HT1080 (cell line): ENCODE measurements at regions not wholly inside any gene's neighbourhood (a gene's known extent, or its start where the extent isn't known, plus 50 kb on each side); places are given as distances from the start of the nearest gene placed in this dataset.
"Not testable (repeated sequence)": the region's sequence is repeated elsewhere in the genome, so short reads cannot be mapped to it uniquely, and the experiment has no call there.

Source experiments
- DNase-seq: peaks from one replicate; pipeline ENCODE4 v3.0.0-alpha.2; 2015; ENCODE audit warnings: low read depth

DNA sequence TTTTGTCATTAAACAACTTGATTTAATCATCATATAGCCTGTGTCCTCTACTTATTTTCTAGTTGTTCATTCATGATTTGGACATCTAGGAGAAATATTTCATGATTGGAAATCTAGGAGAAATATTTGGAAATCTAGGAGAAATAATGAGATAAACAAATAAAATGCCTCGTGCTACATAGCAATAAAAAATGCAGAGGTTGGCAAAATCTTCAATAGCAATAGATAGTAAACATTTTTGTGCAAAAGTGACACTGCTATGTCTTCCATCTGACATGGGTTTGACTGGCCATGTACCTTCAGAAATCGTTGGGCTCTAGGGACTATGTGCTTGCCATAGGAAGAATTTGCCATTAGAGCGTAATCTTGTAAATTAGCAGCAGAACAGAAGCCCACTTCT lies 1304.5 kb upstream of the ZEB2 start:
- DNase-seq, result no peak

DNA sequence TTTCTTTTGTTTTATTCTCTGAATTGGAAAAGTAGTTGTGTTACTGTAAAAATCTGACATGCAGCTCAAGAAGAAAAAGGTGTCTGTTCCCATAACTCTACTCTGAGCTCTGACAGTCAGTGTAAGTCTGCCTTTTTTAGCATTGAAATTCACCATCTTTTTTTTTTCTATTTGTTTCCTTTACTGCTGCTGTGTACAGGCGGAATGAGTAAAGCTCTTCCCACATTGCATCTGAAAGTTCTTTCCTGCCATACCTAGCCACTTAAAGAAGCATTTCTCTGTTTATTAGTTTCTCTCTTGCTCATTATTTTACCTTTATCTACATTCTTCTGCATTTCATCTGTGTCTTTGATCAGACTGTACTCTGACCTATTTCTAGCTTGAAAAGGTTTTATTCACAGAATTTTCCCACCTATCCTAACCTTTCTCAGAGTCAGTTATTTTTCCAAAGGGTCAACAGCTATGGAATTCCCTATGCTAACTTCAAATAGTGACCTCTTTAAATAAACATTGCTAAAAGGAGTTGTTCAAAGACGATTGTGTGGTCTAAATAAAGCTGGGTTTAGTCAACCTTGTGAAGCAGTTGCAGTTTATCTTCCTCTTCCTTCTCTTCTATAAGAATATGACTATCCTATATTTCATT lies 1303.1 kb upstream of the ZEB2 start:
- DNase-seq, result no peak

DNA sequence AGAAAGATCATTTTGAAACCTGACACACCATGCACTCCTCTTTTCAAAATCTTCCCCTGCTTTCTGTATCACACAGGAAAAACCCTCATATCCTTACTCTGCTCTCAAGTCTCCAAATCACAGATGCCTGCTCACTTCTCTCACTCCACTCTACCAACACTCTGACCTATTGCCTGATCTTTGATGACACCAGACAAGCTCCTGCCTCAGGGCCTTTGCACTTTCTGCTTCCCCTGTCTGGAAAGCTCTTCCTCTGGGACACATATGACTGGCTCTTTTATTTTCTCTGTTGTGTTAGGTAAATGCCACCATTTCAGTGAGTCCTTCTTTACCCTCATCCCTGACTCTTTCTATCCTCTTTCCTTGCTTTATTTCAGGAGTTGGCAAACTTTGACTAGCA lies 1300.7 kb upstream of the ZEB2 start:
- DNase-seq, result no peak

DNA sequence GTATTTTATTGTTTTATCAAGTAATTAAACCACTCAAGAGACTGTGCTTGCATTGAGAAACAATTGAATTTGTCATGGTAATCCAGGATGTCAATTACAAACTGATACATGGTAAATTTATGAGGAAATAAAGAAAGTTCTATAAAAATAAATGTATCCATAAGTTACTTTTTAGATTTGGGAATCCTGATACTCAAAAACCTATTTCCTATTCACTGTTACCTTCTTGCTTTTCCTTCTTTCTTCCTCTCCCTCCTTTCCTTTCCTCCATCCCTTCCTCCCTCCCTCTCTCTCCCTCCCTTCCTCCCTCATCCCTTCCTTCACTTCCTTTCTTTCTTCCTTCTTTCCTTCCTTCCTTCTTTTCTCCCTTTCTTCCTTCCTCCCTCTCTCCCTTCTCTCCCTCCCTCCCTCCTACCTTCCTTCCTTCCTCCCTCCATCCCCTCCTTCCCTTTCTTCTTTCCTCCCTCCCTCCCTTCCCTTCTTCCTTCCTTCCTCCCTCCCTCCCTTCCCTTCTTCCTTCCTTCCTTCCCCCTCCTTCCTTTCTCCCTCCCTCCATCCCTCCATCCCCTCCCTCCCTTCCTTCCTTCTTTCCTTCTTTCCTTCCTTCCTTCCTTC lies 1299.1 kb upstream of the ZEB2 start:
- no peak for DNase-seq

DNA sequence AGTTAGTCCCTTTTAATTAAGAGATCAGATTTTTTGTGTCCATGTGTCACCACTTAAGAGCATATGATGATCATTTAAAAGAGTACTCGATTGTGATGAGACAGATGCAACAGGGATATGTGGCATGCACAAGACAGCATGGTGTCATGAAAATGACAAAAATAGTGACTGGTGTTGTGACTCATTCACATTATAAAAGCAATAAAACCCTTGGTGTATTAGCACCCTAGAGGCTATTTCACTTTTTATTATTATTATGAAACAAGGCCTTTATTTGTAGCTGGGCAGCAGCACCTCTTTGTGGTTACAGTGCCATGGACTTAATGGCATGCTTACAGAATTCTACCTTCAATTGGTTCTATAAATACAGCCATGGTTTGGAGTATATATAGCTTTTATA lies 1296.0 kb upstream of the ZEB2 start:
- DNase-seq, result peak; percentile 10

DNA sequence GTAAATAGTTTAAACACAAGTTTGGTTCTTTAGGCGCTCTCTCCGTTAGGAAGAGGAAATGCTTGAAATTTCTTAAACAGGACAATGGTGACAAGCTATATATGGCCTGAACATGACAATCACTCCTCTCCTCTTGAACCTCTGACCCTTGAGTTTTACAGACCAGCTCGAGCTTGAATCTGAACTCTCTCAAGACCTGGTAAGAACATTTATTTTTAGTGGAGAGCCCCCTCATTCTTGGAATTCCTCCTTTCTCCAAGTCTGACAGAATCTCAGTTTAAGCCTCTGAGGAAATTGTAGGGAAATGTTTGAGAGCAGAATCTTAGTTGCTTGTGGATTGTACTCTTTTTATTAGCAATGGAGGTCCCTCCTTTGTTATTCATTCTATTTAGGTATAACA lies 1293.6 kb upstream of the ZEB2 start:
- no peak for DNase-seq

DNA sequence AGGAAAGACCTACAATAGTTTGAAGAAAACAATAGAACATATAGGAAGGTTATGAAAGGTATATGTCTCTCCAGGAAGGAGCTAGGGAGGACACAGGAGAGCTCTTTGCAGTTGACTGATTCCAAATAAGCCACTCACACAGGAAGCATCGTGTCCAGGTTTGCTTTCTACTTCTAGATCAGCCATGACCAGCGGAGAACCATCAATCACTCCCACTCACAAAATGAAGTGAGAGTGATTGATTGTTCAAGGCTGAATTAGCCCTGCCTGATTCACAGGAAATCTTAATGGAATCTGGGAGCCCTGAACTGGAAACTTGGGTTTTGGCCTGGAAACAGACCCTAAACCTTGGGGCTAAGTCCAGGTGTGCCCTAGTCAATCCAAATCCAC lies 1292.2 kb upstream of the ZEB2 start:
- no peak for DNase-seq

DNA sequence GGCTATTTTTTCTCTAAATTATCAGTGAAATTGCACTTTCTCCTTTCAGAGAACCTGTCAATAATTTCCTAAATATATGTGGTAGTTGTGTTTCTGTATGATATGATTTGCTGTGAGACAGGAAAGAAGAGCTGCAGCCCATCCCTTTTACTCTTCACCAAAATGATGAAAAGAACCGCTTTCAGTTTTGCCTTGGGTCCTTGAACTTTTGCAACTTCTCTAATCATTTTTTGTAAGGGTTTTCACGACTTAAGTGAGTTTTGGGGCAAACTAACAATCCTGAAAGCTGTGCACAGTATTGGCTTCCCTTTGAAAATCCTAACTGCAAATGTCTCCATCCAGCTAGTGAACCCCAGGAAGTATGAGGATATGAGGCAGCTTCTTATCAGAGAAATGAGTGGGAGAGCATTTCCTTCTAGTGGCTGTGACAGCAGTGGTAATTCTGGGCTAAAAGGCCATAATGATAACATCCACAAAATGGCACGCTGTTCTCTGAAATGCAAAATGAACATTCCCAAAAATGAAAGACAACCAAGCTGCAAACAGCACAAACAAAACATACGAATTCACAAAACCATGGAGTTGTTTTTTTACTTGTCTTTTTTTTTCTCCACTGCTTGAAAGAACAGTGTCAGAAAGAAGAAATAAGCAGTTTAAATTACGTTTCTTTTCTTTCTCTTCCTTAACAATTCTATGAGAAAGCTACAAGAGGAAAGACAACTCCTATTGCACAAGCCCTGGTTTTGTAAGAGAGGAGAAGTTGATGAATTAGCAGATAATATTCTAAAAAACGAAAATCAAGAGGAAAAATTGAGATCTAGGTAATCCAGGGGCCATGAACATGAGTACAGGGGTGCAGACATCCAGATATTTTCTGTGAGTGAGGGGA lies 1291.6 kb upstream of the ZEB2 start:
- no peak for DNase-seq

DNA sequence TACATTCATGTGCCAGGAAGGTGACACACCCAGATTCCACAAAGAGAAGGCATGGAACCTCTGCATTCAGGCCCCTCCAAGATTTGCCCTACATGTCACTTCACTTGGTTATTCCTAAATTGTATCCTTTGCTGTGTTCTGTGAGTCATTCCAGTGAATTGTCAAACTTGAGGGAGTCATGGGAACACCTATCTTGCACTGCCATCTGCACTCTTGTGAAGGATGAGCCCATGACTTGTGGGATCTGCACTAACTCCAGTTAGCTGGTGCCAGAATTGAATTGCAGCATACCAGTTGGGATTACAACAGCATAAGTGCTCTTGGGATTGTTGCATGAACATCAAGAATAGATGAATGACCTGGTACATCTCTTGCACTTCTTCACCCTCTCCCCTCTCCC lies 1288.0 kb upstream of the ZEB2 start:
- DNase-seq, result peak; percentile 44

DNA sequence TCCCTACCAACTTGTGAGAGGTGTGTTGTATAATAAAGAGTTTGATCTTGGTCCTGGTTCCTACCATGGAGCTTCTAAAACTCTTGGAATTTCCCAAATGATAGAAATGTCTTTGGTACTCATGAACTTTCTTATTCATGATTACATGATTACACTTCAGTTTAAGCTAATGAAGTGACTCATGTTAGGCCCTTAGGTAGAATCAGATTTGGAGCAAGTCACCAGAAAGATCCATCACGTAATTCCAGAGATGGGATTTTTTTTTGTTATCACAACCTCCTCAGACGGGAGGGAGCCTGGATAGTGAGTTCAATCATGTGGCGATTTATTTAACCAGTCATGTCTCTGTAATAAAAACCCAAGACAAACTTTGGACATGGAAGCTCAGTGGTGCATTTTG lies 1287.6 kb upstream of the ZEB2 start:
- DNase-seq, result no peak

DNA sequence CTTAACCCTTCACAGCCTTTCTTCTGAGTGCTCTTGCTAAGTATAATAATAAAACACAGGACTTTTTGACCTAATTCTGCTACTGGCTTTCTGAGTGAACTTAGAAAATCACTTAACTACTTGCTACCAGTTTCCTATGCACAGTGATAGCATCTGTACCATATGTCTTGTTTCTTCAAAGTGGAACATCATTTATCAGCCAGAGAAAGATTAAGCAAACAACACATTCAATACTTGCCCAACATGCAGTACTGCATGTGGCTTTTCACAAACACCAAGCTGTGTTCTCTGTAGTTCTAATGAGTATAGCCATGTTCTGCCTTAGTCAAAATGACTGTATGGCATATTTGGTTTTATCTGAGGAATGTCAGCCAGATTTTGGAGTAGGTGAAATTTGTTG lies 1286.6 kb upstream of the ZEB2 start:
- no peak for DNase-seq

DNA sequence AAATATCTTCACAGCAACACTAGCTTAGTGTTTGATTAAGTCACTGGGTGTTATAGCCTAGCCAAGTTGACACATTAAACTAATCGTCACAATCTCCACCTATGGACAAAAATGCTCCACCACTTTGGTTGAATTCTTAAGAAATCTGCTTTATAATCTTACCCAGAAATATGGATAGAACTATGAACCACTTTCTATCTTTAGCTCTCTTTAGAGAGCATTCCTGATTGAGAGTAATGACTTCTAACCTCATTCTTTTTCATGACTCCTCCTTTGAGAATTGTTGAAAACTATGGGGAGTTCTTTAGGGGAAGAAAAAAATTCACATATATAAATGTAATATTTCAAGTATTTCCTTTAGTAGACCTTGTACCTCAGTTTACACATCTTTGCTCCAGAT lies 1282.2 kb upstream of the ZEB2 start:
- DNase-seq, result no peak

DNA sequence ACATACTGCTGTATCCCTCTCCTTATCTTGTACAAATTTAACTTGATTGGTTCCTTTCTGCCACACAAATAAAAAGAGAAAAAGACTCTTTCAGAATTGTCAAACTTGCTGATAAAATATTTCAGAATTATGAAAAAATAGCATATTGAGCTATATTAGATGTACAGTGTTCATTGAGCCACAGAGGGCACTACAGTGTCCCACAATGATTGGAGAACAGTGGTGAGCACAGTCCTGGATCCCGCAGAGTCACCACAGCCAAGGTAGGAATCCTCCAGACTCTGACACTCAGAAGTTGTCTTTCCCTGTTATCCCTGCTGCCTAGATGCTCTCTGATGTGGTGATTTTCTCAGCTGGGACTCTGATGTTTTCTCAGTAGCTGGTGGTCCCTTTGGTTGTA lies 1281.3 kb upstream of the ZEB2 start:
- no peak for DNase-seq

DNA sequence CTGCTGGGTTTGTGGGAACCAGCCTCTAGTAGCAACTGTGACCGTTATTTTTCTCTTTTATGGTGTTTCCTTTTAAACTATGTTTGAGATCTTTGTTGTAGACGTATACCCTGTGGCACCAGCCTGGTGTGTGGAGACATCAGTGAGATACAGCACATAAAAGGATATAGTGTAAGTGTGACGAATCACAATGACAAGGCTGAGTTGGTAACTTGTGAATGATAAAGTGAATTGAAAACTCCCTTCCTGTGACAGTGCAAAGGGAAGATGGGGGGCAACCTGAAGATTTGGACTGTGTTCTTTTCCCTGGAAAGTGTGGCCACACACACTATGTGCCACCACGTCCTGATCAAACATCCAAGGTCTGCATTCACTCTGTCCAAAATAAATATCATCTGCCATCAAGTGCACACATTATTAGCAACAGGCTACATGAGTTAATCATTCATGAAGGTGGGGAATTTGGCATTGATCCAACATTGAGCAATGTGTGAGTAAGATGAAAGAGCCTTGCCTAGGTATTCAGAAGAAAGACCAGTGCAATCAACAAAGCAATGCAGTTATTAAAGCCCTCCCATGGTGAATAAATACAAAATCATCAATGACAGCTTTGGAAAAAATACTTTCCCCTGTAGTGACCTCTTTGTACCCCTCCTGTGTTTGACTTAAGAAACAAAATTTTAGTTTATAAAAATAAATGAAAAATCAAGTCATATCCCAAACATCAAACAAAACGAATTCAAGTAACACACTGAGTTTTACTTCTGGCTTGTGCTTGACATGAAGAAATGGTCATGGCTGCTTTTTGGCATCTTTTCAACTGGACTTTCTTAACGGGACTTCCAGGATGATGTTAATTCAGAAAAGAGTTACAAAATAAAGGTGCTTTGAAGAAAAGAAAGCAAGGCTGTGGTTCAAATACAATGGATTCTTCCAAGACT lies 1280.5 kb upstream of the ZEB2 start:
- DNase-seq, result peak; percentile 25

DNA sequence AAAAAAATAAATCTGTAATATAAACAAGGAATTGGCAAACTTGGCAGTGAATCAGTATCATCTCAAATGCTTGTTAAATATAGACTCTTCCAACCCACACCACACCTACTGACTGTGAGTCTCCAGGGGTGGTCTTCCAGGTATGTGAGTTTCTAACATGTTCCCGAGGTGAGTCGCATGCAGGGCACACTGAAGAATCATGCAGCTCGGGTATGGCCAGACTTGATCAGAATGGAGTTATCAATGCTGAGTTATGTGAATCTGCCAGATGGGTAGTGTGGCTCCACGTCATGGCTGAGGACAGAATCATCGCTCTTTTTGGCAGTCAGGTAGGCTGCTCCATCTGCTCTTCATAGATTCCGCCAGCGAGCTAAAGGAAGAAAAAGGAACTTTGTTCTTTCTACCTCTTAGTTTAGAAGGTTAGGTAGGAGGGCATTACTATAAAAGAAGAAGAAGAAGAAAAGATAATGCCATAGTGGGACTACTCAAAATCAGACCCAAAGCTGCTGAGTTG lies 1279.7 kb upstream of the ZEB2 start:
- no peak for DNase-seq

DNA sequence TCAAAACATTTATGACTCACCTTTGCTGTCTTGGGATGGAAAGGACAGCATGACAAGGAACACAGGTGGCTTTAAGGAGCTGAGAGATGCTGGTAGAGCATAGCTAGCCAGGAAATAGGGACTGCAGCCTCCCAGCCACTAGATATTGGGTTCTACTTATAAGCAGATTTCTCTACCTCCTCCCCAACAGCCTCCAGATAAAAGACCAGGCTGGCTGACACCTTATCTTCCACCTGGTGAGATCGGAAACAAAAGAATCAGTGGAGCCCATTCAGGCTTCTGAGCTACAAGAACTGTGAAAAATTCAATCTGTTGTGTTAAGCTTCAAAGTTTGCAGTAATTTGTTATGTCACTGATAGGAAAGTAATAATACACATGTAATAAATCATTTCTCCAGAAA lies 1278.5 kb upstream of the ZEB2 start:
- DNase-seq, result no peak

DNA sequence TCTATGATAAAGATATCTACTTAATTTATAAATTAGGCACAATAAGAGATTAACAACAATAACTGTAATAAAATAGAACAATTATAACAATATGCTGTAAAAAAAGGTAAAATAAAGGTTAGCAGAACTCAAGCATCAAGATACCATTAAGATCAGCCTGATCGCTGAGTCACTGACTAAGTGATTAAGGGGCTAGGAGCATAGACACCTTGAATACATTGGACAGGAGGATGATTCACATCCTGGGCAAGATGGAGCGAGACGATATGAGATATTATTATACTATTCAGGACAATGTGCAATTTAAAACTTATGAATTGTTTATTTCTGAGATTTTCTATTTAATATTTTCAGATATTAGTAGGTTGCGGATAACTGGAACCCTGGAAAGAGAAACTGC lies 1277.8 kb upstream of the ZEB2 start:
- DNase-seq, result peak; percentile 58

DNA sequence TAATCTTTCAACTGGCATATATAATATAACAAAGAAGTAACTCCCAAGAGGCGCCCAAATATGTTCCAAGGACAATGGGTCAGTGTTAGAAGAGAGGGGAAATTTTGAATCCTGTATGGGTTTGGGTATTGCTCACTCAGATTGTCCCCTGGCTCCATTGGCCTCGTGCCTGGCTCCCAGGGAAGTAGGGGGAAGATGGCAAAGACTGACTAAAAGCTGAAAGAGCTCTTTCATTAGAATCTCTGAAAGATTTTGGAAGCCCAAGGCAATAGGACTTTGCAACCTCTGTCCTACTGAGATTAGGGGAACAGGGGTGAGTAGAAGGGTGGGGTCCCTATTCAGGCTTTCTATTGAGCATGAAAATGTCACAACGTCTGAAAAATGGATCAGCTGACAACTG lies 1272.8 kb upstream of the ZEB2 start:
- DNase-seq, result no peak

DNA sequence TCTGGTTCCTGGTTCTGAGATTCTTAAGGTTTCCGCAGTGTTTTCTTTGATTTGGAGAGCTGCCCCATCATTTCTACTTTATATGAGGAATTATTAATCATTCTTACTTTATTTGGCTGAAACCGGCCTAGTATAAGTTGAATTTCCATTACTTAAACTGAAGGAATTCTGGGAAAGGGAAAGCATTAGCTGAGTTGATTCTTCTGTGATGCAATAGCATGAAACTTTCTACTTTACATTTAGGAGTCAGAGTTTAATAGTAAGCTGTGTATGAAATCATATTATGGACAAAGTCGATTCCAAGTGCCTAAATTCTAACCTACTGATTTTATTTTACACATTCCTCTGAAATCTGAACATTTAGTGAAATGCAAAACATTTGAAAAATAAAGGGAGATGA lies 1269.7 kb upstream of the ZEB2 start:
- no peak for DNase-seq

DNA sequence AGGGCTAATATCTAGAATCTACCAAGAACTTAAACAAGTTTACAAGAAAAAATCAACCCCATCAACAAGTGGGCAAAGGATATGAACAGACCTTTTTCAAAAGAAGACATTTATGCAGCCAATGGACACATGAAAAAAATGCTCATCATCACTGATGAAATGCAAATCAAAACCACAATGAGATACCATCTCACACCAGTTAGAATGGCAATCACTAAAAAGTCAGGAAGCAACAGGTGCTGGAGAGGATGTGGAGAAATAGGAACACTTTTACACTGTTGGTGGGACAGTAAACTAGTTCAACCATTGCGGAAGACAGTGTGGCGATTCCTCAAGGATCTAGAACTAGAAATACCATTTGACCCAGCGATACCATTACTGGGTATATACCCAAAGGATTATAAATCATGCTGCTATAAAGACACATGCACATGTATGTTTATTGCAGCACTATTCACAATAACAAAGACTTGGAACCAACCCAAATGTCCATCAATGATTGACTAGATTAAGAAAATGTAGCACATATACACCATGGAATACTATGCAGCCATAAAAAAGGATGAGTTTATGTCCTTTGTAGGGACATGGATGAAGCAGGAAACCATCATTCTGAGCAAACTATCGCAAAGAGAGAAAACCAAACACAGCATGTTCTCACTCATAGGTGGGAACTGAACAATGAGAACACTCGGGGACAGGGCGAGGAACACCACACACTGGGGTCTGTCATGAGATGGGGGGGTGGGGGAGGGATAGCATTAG lies 1267.9 kb upstream of the ZEB2 start:
- DNase-seq, result not testable (repeated sequence)

DNA sequence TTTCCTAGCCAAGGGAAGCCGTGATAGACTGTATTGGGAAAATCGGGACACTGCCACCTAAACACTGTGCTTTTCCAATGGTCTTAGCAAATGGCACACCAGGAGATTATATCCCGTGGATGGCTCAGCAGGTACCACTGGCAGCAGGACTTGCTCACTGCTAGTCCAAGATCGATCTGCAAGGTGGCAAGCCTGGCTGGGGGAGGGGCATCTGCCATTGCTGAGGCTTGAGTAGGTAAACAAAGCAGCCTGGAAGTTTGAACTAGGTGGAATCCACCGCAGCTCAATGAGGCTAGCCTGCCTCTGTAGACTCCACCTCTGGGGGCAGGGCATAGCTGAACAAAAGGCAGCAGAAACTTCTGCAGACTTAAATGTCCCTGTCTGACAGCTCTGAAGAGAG lies 1262.7 kb upstream of the ZEB2 start:
- DNase-seq, result not testable (repeated sequence)
